Medulla oblongata (tissue), 1 donor: ENCODE measurements at regions not wholly inside any gene's neighbourhood (a gene's known extent, or its start where the extent isn't known, plus 50 kb on each side); places are given as distances from the start of the nearest gene placed in this dataset.

ENCODE experiments used
- DNase-seq: peaks from one replicate; pipeline ENCODE4 v3.0.0-alpha.2; 2015; ENCODE audit errors: extremely low spot score

DNA sequence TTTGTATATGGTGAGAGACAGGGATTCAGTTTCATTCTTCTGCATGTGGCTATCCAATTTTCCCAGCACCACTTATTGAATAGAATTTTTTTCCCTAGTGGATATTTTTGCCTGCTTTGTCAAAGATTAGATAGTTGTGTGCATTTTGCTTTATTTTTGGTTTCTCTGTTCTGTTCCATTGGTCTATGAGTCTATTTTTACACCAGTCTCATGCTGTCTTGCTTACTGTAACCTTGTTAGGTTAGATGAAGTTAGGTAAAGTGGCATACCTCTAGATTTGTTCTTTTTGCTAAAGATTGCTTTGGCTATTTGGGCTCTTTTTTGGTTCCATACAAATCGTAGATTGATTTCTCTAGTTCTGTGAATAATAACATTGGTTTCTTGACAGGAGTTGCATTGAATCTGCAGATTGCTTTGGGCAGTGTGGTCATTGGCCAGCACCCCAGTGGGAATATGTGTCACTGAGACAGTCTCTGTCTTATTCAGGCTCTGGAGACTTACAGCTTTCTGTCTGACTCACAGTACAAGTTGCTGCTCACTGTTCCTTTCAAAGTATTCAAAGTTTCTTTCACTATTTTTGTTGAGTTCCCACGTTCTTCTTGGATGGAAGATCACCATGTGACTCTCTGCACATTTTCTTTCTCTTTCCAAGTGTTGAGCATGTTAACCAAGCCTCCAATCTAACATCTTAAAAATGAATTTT lies 709.1 kb downstream of the CDH11 start:
- peak; percentile 16 for DNase-seq

DNA sequence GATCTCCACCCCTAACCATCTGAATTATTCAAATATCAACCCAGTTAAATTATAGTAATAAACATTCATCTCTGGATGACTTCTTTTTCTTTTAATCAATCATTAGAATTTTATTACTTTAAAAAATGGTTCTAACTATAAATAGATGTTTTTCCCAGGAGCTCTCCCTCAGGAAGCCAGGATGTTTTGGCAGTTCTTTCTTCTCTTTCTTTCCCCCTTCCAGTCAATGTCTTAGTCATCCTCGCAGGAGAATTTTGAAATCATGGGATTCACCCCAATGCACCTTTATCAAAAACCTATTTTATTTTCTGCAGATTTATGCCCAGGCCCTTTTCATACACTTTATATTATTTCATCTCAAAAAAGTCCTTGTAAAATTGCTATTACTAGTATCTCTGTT lies 711.6 kb downstream of the CDH11 start:
- no peak for DNase-seq

DNA sequence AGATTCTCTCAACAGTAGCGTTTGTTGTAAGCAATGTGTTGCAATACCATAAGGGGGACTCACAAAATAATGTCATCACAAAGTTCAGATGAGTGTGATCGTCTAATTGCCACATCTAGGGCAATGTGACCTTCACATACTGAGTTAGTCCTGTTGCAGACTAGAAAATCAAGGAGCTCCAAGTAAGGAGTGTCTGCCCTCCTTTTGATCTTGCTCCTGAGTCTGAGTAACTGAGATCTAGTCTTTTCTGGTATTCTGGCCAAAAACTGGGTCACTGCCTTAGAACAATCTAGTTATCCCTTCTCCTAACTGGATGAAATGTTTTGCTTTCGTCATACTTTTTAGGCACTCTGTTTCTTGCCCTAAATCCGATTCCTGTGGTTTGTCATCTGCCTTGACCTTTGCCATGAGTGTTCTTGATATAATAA lies 712.1 kb downstream of the CDH11 start:
- no peak for DNase-seq

DNA sequence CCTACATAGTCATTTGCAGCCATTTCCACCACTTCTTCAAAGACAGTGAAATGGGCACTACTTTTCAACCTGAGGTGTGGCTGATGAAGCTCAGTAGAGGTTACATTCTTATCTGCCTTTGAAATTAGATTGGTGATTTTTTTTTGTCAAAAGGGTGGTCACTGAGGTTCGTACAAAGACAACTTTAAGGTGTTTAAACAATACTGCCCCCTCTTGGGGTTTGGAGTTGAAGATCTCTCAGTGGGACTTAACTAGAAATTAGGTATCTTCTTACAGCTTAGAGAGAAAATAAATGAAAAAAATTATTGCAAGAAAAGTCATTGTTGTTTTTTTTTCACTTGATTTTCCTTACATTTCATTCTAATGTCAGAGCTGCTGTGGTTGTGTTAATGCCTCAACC lies 713.2 kb downstream of the CDH11 start:
- no peak for DNase-seq

DNA sequence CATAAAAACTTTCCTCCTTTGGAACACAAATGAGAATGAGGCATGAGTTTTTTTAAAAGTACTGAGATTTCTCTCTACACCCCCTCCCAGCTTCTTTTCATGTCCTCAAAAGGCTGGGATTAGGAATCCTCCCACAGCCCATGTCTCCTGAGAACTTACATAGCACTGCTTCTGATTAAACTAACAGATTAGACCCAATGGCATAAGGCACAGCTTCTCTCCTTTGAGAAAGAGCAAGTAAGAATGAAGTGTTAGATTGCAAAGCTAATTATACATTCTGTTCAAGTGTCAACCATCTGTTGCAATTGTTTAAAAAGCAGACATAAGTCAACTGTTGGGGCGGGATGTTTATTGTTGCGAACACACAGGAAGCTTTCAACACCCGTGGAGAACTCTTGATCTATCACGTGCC lies 715.1 kb downstream of the CDH11 start:
- DNase-seq, result no peak

DNA sequence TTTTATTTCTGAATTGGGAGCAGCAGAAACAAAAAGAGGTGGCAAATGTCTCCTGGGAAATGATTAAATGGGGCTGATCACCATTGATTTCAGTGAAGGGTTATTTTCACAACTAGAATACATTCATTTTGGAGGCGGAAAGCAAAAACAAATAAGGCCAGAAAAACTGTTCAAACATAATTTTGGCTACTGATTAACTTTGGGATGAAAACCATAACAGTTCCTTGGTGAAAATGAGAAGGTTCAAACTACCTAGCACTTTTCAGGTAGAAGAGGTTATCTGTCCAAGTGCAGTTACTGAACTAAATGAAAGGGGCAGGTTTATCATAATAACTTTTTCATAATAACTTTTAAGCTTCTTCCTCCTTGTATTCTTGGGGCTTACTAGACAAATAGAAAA lies 718.5 kb downstream of the CDH11 start:
- no peak for DNase-seq

DNA sequence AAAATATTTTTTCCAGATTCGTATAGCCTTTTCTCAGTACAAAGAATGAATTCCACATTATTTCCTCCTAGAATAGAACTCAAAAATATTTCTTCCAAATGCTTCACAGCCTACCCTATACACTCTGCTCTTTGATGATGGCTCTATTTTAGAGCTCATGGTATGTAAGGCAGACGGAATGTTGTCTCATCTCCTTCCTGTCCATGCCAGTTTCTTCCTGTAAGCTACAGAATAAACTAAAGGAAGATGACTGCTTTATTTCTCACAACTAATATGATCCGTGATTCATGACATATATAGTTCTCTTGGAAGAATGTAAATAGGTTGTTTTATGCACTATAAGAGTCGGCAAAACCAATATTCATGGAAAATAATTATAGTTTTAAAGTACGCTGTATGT lies 723.1 kb downstream of the CDH11 start:
- DNase-seq, result no peak

DNA sequence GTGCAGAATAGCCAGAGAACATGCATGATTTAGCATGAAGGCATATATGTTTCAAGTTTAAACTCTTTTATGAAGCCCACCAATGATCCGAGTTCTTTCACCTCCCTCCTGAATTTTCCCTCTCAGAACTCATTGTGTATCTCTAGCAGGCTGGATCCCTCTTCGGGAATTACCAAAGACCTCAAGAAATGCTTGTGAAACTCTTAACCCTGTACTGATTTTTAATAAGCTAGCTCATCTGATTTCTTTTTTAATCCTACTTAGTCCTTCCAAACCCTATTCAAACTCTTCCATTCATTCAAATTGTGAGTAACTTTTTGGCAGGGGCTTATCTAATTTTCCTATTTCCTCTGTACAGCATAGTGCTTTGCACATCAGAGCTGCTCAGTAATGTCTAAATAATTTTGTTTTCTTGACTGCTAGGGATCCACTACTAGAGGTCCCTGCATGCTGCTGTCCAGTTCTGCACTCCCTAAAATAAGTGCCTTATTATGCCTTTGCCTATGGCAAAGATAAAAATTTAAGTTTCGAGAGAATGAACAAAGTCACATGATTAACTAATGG lies 723.8 kb downstream of the CDH11 start:
- no peak for DNase-seq

DNA sequence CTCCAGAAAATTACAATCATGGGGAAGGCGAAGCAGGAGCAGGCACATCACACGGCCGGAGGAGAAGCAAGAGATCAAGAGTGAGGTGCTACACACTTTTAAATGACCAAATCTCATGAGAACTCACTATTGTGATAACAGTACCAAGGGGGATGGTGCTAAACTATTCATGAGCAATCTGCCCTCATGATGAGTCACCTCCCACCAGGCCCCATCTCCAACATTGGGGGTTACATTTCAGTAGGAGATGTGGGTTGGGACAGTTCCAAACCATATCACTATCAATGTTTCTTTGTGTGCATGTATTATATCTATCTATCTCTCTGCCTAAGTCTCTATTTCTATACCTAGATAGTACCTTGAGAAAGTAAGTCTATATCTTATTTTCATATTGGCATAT lies 724.8 kb downstream of the CDH11 start:
- no peak for DNase-seq

DNA sequence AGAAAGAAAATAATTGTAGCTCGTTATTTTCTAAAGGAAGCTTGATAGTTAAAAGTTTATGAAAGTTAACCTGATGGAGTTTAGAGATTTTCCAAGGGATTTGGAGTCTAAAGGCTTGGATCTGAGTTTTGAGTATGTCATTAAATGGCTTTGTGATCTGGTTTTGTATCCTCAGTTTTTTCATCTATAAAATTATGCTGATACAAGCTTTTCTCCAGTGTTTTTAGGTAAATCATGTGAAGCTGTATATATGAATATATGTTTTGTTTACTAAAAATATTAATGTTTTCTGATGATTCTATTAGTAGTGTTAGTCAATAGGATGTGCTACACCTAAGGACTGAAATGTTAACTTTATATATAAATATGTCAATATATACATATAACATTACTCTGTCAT lies 727.8 kb downstream of the CDH11 start:
- DNase-seq, result no peak

DNA sequence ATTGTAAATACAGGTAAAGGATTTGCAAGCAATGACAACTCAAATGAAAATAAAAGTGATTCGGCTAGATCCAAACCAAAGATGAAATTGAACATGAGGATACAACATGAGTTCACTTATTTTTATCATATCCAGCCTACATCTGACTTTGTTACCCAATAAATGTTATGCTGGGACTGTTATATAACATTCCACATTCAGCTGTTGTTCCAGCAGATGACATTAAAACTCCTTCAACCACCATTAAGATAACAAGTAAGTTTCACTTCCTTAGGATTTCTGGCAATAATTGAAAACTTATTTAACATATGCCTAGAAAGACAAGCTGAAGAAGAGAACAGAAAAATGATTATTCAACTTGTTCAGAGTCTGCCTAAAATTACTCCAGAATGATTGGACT lies 729.4 kb downstream of the CDH11 start:
- DNase-seq, result no peak

DNA sequence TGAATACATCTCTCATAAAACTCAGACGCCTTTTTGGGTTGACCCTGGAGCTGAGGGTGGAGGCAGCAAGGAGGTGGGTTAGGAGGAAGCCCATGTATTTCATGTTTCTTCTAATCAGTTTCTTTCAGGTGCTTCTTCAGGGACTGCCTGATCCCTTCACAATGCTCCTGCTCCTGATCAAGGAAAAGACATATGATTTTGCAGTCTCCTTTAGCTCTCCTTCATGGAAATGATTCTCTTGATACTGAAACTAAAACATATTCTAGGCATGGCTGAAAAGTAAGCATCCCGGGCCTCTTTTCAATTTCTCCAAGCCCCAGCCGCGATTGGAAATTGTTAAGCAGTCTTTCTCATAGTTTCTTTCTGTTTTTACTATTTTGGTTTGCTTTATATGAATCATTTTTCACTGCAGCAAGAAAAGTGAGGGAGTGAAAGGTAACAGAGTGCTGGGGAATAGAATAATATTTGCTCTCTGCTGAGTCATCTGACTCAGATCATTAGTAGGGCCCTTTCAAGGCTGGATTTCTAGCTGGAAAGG lies 730.7 kb downstream of the CDH11 start:
- DNase-seq, result no peak

DNA sequence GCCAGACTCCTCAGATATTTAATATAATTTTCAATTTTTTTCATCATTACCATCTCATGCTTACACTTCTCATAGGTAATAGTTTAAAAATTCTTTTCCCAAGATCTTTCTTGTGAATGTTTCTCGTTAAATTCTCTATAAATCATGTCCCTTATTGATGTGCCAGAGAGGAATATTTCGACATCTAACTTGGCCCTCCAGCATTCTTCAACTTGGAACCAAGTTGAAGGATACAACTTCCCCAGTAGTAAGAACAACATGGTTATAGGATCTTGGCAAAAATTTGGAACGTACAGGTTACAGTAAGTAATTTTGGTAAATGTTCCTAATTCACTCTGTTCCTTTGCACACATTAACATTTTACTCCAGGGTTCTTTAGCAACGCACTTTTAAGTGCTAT lies 731.8 kb downstream of the CDH11 start:
- DNase-seq, result no peak

DNA sequence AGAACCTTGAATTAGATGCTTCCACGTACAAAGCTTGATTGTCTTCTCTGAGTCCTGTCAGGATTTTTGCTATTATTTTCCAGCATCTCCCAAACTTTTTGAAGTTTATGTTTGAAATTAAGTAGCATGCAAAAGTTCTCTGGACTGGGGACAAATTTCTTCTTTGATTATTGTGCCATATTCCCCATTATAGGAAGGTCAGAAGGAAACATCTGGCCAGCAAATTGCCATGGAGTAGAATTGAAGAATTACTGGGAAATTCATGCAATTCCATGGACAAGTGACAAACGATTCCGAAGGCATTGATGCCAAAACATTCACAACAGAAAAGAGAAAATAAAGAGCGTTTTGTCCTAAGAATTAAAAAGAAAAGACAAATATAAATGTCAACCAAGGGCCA lies 737.2 kb downstream of the CDH11 start:
- DNase-seq, result no peak

DNA sequence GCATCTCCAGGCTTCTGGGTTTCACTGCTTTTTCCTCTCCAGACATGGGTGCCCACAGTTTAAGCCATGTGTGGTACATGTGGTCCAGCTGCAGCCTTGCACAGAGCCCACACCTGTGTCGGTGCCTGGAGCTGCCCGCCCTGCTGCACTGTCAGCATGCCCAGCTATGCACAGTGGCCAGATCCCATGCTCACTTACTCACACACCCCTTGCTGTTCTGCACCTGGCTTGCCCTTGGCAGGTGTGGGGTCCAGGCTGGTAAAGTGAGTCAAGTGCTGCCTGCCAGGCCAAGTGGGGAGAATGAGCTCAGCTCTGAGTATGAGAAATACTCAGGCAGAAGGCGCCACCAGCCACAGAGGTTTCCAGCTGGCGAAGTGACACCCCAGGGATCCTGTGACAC lies 739.9 kb downstream of the CDH11 start:
- DNase-seq, result no peak

DNA sequence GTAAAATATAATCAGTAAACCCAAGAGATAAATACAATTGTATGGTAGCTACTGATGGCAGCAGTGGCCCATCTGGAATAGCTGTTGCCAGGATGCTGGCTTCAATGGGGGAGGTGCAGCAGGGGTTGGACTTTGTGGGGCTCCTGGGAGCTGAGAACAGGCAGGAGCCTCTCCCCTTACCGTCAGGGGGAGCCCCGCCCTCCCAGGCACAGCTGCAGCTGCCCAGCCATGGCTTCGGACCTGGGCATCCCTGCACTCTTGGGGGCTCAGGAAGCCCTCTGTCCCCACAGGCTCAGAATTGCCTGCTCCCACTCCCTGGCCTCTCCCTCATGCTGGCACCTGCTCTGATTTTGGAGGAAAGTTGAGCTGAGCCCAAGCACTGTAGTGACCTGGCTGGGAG lies 741.1 kb downstream of the CDH11 start:
- no peak for DNase-seq

DNA sequence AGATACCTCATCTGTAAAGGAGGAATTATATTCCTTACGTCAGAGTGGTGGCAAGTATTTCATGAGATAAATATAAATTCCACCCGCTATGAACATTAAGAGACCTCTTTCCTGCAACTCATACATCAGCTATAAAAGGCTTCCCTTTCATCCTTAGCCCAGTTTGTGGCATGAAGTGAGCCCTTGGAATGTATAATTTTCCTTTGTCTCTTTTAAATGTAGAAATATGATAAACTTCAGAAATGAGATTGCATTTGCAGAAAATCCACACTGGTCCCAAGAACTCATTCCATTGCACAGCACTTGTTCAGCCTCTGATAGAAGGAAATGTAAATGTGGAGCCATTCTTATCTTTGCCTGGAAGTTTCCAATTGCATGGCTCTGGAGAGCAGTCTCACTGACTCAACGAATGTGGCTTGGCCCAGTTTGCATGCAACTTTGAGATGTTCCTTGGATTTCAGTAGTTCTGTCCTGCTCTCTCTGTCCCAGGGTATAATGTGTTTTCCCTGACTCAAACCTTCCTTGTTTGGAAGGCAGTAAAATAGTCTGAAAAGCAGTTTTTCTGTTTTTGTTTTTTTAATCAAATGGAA lies 746.4 kb downstream of the CDH11 start:
- no peak for DNase-seq

DNA sequence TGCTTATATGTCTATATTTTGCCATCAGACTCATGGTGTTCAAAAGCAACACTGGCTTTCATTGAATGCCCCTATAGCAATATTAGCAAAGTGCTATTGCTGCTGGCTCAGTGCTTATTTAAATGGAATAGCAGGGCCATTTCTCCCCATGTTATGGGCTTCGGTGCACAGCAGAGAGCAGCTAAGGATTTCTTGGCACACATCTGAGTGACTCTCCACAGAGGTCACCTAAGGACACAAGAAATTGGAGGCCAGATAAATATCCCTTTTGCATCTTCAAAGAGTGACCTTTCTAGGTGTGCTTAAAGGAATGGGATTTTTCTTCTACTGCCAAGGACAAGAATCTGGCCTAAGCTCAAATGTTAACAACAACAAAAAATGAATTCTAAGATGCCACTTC lies 751.8 kb downstream of the CDH11 start:
- DNase-seq, result peak; percentile 6

DNA sequence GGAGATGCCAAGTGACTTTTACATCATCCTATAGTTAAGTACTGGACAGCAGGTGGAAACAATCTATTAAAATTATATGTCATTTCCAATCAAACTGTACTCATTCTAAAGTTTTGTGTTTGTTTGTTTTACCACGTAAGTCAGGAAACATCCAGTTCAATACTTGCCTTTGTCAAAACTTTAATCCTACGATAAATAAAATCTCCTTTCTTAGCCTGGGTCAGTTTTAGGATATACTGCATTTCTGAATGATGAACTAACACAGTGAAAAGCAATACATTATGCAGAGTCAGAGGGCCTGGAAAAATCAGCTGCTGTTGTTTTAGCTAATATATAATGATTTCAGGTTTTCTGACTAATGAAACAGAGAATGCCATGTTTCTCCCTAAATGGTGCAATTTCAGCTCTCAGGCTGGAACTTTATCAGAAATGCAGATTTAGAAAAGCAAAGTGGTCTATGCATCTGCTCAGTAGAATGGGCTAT lies 756.4 kb downstream of the CDH11 start:
- no peak for DNase-seq

DNA sequence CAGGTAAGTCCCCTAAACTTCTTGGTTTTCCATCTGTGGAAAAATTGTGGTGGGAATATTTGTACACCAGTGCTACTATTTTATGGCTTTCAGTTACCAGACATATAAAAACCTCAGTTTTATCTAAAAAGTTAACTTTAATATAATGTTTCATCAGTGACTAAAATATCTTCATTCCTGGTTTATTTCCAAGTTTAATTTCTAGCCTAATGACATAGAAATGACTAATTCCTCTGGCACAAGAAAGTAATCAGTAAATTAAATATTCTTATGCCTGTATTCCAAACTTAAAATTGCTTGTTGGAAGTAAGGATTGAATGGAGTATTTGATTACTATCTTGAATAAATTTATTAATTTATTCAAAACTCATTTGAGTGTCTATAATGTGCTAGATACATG lies 757.0 kb downstream of the CDH11 start:
- DNase-seq, result no peak

DNA sequence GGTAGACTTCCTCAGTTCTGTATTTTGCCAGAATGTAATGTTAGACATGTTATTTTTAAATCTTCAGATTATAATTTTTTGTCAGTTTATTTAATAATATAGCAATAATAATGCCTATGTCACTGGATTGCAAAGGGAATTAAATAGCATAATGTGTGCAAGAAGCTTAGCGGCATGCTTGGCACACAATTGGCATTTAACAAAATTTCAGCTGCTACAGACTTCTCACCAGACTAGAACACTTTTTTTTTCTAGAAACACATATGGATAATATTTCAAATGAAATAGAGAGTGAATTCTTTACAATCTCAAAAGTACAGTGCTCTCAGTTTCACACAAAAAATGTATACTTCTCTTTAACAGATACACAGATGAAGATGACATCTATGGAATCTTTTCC lies 757.4 kb downstream of the CDH11 start:
- no peak for DNase-seq

DNA sequence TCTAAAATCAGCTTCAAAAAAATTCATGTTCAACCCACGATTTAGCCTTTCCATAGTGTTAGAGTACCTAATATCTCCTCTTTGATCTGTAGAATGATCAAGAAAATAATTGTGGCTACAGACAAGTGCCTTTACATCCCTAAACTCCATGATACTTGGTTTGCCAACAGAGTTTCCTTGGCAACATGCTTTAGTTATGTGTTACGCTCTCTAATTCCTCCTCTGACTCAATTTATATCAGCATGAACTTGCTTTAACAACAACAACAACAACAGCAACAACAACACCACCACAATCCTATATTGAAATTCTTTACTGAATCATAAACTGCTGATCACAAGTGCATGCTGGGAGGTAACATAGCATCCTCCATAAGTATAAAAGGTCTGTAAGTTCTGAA lies 757.8 kb downstream of the CDH11 start:
- no peak for DNase-seq

DNA sequence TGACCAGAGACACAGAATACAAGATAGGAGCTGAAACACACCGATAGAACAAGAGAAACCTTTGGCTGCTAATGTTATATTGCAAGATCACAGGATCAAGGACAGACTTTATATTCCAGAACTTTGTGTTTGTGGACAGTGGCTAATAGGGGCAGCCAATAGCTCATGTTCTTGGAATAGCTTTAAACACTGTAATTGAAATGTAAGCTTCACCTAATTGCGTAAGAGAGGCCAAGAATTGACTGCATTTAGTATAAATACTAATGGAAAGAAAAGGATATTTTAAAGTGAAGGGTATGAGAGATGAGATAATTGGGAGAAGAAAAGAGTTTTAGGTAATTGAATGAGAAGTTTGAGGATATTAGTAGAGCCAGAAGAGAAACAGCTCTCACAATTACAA lies 758.8 kb downstream of the CDH11 start:
- DNase-seq, result no peak
